ENCODE measurements at regions not wholly inside any gene's neighbourhood (a gene's known extent, or its start where the extent isn't known, plus 50 kb on each side); places are given as distances from the start of the nearest gene placed in this dataset.

- DNase-seq: no peak
These were observed 70.6 kb downstream of the VEGFA start for GRCh38 chr6:43840490-43841218.

DNA sequence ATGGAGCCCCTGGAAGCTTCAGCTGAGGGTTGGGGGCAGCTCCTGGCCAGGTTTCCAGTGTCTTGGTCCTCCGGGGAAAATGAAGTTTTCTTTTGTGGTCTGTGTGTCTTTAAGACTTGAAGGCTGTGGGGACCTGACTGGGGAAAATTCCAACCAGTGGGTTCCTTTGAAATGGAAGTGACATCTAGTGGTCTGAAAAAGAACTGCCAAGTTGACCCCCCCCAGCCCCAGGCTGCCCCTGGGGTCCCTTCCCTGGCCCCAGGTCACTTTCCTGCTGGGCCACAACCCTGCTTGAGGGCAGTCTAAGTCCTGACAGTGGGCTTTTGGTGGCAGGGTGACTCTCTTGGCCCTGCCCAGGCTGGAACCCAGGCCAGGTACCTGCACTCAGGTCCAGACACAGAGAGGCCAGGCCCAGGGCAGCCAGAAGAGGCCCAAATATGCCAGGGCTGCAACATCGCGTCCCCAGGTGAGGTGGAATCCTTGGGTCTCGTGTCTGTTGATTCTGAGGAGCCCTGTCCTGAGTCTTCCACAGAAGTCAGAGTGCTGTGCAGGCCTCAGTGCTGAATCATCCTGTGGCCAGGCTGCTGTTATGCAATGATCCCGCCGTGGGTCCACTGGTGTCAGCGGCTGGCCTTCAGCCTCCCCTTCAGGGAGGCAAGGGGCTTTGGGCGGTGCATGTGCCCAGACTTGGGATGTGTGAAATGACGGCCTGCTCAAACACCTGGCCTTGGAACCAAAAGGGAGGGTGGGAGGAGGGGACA lies 68.4 kb downstream of the VEGFA start:
- no peak for DNase-seq

DNA sequence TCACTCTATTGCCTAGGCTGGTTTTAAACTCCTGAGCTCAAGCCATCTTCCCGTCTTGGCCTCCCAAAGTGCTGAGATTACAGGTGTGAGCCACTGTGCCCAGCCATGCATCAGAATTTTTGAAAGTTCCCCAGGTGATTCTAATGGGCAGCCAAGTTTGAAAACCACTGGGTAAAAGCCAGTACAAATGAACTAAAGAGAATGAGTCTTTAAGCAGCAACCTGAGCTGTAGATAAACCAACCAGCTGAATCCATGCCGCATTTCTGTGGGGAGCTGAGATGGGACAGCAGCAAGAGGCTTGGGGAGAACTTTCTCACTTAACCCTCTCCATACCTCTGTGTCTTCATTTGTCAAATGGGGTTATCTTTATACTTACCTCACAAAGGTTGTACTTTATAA lies 67.5 kb downstream of the VEGFA start:
- no peak for DNase-seq

GRCh38 chr6:43836507-43837240 lies 66.7 kb downstream of the VEGFA start:
- DNase-seq: no peak
